Glutamatergic neuron (in vitro differentiated cells): ENCODE measurements at regions not wholly inside any gene's neighbourhood (a gene's known extent, or its start where the extent isn't known, plus 50 kb on each side); places are given as distances from the start of the nearest gene placed in this dataset.
"Not testable (repeated sequence)": the region's sequence is repeated elsewhere in the genome, so short reads cannot be mapped to it uniquely, and the experiment has no call there.

ENCODE experiments used
- DNase-seq: peaks from one replicate; pipeline ENCODE4 v3.0.0; 2022
- H3K27ac Mint-ChIP-seq: one replicate; pipeline ENCODE4 v1.8.0; 2020; ENCODE audit warnings: mild to moderate bottlenecking, mixed read lengths, inconsistent platforms; ENCODE audit not compliant: unreplicated experiment
- H3K27me3 Mint-ChIP-seq: one replicate; pipeline ENCODE4 v1.8.0; 2020; ENCODE audit warnings: mild to moderate bottlenecking, moderate library complexity, mixed read lengths, inconsistent platforms; ENCODE audit not compliant: unreplicated experiment
- H3K36me3 Mint-ChIP-seq: one replicate; pipeline ENCODE4 v1.8.0; 2020; ENCODE audit warnings: mild to moderate bottlenecking, mixed read lengths, inconsistent platforms; ENCODE audit not compliant: unreplicated experiment
- H3K4me1 Mint-ChIP-seq: one replicate; pipeline ENCODE4 v1.8.0; 2020; ENCODE audit warnings: mild to moderate bottlenecking, low read depth, mixed read lengths, inconsistent platforms; ENCODE audit not compliant: unreplicated experiment
- H3K4me3 Mint-ChIP-seq: one replicate; pipeline ENCODE4 v1.8.0; 2020; ENCODE audit warnings: mild to moderate bottlenecking, mixed read lengths, inconsistent platforms; ENCODE audit not compliant: unreplicated experiment
- H3K9me3 Mint-ChIP-seq: one replicate; pipeline ENCODE4 v1.8.0; 2020; ENCODE audit warnings: mild to moderate bottlenecking, moderate library complexity, mixed read lengths, inconsistent platforms; ENCODE audit not compliant: unreplicated experiment
- TF ChIP-seq, protein P1 (sequence below): fragments of 200-600 bp; sonication (generic); IDR thresholded peaks from one replicate; pipeline ENCODE4 v1.5.0; 2021; ENCODE audit not compliant: partially characterized antibody, unreplicated experiment

DNA sequence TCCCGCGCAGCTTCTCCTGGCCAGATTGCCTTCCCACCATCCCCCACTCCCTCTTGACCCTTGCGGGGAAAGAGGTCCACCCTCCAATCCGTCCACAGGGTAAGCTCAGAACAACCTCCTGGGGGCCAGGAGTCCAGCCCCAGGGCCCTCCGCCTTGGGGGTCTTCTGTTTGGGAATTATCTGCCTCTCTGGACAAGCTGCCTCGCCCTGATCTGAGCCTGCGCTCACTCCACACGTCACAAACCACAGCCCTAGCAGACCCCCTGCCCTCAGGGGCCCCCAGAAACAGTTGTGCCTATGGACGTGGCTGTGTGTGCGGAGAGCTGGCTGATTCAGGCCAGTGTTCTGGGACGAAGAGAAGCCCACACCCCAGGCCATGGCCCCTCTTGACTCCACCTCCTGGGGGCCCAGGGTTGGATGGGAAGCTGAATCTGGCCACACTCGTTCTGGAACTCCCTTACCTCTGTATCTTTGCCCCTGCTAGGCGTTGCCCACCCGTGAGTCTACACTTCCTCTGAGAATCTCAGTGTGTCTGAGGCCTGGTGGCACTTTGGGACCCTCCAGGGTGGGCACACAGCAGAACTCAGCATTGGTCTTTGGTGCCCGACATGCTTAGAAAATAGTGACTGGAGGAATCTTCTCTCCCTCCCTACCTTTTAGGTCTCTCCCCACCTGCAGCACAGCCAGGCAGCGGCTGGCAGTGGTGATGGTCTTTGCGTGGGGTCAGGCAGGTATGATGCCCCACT lies 119.9 kb upstream of the SMURF2 start:
- H3K4me3 Mint-ChIP-seq = peak overlapping the region; percentile 74
- no peak overlapping the region for H3K27ac Mint-ChIP-seq
- no peak for DNase-seq
- H3K4me1 Mint-ChIP-seq = peaks cover 26% of the 10 kb centered on the region
- H3K36me3 Mint-ChIP-seq = no peaks in the 10 kb centered on the region
- TF ChIP-seq, protein P1, sequence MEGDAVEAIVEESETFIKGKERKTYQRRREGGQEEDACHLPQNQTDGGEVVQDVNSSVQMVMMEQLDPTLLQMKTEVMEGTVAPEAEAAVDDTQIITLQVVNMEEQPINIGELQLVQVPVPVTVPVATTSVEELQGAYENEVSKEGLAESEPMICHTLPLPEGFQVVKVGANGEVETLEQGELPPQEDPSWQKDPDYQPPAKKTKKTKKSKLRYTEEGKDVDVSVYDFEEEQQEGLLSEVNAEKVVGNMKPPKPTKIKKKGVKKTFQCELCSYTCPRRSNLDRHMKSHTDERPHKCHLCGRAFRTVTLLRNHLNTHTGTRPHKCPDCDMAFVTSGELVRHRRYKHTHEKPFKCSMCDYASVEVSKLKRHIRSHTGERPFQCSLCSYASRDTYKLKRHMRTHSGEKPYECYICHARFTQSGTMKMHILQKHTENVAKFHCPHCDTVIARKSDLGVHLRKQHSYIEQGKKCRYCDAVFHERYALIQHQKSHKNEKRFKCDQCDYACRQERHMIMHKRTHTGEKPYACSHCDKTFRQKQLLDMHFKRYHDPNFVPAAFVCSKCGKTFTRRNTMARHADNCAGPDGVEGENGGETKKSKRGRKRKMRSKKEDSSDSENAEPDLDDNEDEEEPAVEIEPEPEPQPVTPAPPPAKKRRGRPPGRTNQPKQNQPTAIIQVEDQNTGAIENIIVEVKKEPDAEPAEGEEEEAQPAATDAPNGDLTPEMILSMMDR = no peak
- peaks cover 19% of the 10 kb centered on the region for H3K27me3 Mint-ChIP-seq
- H3K9me3 Mint-ChIP-seq = peaks cover 20% of the 10 kb centered on the region

GRCh38 chr17:64781014-64781756 lies 119.1 kb upstream of the SMURF2 start:
- H3K27me3 Mint-ChIP-seq = peaks cover 21% of the 10 kb centered on the region
- peaks cover 20% of the 10 kb centered on the region for H3K9me3 Mint-ChIP-seq
- no peak for DNase-seq
- H3K27ac Mint-ChIP-seq = no peak overlapping the region
- TF ChIP-seq, protein P1 = no peak
- no peaks in the 10 kb centered on the region for H3K36me3 Mint-ChIP-seq
- H3K4me1 Mint-ChIP-seq = peaks cover 22% of the 10 kb centered on the region
- H3K4me3 Mint-ChIP-seq = peak overlapping the region; percentile 64

DNA sequence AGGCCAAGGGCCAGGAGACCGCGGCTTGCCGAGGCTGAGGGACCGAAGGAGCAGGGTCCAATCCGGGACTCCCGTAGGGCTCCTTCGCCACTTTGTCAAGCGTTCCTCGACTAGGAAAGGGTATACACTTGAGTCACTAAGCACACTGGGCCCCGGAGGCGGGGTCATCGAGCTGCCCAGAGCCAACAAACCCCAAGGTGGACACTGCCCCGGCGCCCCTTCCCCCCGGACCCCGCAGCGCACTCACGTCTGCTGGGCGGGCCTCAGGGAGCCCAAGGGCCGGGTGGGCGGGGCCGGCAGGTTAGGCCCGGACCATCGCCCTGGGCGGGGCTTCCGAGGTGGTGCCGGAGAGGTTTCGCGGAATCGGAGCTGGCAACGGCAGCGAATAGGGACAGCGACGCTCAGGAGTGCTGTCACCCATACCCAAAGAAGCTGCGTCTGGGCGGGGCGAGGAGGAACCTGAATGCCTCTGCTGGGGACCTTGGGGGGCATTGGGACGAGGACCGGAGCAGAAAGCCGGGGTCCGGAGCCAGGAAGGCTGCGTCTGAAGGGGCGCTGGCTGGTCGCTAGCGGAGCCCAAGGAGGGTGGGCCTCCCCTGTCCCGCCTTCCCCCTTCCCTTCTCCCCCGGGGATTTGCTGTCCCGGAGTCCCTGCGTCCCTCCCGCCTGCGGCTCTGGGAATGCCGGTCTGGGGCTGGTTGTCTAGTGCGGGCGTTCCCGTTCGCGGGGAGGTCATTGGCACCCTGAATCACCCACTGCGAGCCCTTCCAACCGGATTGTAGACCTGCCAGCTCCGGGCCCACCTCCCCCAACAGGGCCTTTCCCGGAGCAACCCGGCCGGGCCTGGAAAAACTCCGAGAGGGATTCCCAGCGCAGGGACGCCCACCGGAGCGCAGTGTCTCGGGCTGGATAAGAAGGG lies 118.2 kb upstream of the SMURF2 start:
- no peaks in the 10 kb centered on the region for H3K36me3 Mint-ChIP-seq
- peaks cover 21% of the 10 kb centered on the region for H3K9me3 Mint-ChIP-seq
- no peak for DNase-seq
- H3K27me3 Mint-ChIP-seq = peaks cover 25% of the 10 kb centered on the region
- TF ChIP-seq, protein P1 = no peak
- H3K27ac Mint-ChIP-seq = no peak overlapping the region
- peak overlapping the region; percentile 64 for H3K4me3 Mint-ChIP-seq
- peaks cover 26% of the 10 kb centered on the region for H3K4me1 Mint-ChIP-seq

- Mint-ChIP-seq H3K9me3 (peaks cover 20% of the 10 kb centered on the region), H3K27me3 (peaks cover 23% of the 10 kb centered on the region), H3K4me3 (peak overlapping the region; percentile 61), H3K27ac (no peak overlapping the region), H3K36me3 (no peaks in the 10 kb centered on the region), H3K4me1 (peaks cover 25% of the 10 kb centered on the region)
- TF ChIP-seq, protein P1 = no peak
- DNase-seq = no peak
Observed at GRCh38 chr17:64779376-64780095, 117.4 kb upstream of the SMURF2 start.

DNA sequence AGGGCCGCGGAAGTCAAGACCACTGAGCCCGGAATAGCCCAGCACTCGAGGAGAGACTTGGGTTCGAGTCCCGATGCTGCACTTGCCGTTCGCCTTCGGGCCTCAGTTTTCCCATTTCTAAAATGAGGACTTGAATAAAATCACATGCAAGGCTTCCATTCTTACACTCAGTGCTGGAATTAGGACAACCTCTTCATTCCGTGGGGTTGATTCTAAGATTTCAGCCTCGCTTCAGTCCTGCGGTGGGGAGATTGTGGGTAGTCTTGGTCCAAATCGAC lies 116.9 kb upstream of the SMURF2 start:
- H3K4me3 Mint-ChIP-seq = peak overlapping the region; percentile 61
- H3K36me3 Mint-ChIP-seq, DNase-seq, H3K27ac Mint-ChIP-seq: not testable (repeated sequence)
- peaks cover 23% of the 10 kb centered on the region for H3K4me1 Mint-ChIP-seq
- peaks cover 23% of the 10 kb centered on the region for H3K27me3 Mint-ChIP-seq
- H3K9me3 Mint-ChIP-seq = peaks cover 20% of the 10 kb centered on the region
